Caki2 (cell line): ENCODE measurements at regions not wholly inside any gene's neighbourhood (a gene's known extent, or its start where the extent isn't known, plus 50 kb on each side); places are given as distances from the start of the nearest gene placed in this dataset.
"Not testable (repeated sequence)": the region's sequence is repeated elsewhere in the genome, so short reads cannot be mapped to it uniquely, and the experiment has no call there.

Experiments
- DNase-seq: peaks from one replicate; pipeline ENCODE4 v3.0.0-alpha.2; 2015; ENCODE audit warnings: low read depth
- in situ Hi-C: cut with HindIII; loops from 2 replicates; pipeline ENCODE4 v1.10.0; 2016; ENCODE audit warnings: low sequenced_read_pairs, low pct_unique_long_range_greater_than_20kb, mixed read lengths

DNA sequence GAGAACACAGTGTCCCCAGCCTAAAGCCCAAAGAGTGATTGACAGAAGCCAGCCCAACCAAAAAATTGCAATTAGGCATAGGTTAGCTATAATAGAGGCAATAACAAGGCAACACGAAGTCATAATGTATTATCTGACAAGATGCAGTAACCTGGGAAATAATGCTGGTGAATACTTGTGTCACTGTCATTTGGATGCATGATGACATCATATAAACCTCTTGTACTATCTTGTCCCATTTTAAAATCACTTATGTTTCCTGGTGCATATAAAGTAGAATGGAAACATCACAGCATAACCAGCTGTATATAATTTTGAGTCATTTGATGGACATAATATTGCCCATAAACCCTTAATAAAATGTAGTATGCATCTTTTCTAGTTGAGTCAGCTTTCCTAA is 1138.3 kb upstream of the LRRTM3 start:
- in situ Hi-C loops = no loop called here
- no peak for DNase-seq

DNA sequence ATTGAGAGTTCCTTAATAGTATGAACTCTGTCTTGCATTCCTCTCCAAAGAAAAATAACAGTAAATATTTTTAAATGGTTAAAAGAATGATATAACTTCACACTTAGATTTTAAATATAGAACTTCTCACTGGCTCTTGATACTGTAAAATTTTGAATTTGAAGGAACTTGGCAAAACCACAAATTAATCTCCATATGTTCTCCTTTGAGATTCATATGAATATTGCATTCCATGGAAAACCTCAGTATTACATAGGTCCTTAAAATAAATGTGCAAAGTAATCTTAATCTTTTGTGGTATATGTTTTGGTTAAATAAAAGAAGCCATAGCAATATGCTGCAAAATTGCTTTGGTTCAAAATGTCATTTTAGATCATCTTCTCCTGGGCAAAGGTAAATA is 1137.6 kb upstream of the LRRTM3 start:
- in situ Hi-C loops = no loop called here

GRCh38 chr10:65791979-65792378 is 1133.9 kb upstream of the LRRTM3 start:
- in situ Hi-C loops = no loop called here
- DNase-seq = no peak

More for the DNA sequence above, 1137.6 kb upstream of the LRRTM3 start:
- DNase-seq = no peak

- DNase-seq = peak; percentile 18
- in situ Hi-C loops = no loop called here
Observed at GRCh38 chr10:65793738-65794425, 1132.0 kb upstream of the LRRTM3 start.

DNA sequence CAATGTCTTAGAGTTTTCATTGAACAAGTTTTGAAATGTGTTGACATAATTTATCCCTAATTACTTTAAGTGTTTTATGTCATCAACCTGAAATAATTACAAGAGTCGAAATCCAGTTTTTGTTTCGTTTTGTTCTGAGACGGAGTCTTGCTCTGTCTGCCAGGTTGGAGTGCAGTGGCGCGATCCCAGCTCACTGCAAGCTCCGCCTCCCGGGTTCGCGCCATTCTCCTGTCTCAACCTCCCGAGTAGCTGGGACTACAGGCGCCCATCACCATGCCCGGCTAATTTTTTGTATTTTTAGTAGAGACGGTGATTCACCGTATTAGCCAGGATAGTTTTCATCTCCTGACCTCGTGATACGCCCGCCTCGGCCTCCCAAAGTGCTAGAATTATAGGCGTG is 1131.0 kb upstream of the LRRTM3 start:
- DNase-seq, in situ Hi-C loops: not testable (repeated sequence)

DNA sequence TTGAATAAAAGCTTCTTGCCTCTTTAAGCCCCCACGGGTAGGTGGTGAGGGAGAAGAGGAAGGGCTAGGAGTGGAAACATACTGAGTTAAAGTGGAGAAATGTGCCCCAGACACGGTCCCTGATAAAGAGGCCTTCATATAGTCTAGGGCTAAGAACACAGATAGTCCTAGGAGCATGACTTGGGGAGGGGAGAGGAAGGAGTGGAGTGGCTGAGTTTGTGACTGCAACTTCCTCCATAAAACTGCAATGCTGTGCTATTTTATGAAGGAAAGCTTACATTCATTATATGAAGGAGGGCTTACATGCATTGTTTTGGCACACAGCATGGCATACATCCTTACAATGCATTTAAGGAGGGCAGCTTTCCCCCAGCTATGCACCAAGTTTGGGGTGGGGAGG is 1129.4 kb upstream of the LRRTM3 start:
- DNase-seq = no peak
- in situ Hi-C loops = no loop called here

- DNase-seq = no peak
- in situ Hi-C loops = no loop called here
Observed at GRCh38 chr10:65798133-65798532, 1127.7 kb upstream of the LRRTM3 start.

DNA sequence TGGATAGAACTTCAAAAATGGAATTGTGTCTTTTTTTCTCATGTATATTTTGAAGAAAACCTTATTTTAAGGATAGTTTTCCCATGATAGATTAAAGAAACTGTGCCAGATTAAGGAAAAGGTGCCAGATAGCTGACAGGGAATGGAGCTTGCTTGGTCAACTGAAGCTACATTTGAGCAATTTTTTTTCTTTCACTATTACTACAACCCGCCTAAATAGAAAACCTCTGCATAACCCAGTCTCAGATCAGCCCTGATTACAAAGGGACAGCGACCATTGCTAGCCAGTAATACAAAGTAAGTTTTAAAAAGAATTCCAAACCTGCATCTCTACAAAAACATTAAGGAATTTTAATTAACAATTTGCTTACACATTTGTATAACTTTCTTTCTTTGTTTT is 1123.4 kb upstream of the LRRTM3 start:
- in situ Hi-C loops = no loop called here
- no peak for DNase-seq

GRCh38 chr10:65805511-65805910 is 1120.3 kb upstream of the LRRTM3 start:
- in situ Hi-C loops = no loop called here
- DNase-seq = no peak

DNA sequence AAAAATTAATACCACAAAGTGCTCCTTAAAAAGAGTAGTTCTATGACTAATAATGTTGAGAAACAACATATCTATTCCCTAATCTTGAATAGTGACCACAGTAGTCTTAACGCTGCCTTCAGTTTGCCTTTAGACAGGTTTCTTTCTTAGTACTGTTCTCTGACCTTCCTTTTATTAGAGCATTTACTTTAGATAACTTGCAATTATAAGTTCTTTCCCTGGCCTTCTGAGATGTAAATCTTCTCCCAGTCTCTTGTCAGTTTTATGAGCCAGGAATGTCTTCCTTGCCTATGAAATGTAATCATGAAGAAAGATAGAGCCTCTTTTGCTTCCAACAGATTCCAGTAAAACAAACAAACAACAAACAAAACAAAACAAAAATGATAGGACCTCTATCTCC is 1119.8 kb upstream of the LRRTM3 start:
- no peak for DNase-seq
- in situ Hi-C loops = no loop called here

DNA sequence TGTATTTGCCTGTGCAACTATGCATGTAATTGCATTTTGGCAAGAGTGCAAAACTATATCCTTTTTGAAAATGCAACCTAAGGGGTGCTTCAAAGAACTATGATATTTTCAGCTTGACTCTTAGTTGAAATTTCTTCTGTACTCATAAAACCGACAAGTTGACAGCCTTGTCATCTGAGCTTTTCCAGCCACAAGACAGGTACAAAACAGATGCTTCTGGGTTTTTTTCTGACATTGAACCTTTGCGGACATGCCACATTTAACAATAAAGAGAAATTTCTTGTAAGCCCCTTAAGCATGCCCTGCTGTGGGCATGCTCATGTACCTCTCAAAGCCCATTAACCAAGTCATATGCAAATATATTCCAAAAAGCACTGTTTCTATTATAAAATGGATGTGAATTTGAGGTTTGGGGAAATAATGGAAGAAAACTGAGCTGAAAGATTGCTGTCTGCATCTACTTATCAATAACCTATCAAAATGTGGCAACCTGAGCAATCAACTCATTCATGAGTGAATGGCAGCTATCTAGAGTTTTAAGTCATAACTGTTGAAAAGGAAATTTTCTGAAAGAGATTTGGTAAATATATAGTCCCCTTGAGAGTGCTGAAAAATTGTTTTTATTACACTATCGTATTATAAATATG is 1117.0 kb upstream of the LRRTM3 start:
- no peak for DNase-seq
- in situ Hi-C loops = no loop called here

DNA sequence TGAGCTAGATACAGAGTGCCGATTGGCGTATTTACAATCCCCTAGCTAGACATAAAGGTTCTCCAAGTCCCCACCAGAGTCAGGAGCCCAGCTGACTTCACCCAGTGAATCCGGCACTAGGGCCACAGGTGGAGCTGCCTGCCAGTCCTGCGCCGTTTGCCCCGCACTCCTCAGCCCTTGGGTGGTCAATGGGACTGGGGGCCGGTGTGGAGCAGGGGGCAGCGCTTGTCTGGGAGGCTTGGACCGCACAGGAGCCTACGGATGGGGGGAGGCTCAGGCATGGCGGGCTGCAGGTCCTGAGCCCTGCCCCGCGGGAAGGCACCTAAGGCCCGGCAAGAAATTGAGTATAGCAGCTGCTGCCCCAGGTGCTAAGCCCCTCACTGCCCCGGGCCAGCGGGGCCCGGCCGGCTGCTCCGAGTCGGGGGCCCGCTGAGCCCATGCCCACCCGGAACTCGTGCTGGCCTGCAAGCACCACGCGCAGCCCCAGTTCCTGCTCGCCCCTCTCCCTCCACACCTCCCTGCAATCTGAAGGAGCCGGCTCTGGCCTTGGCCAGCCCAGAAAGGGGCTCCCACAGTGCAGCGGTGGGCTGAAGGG is 1113.8 kb upstream of the LRRTM3 start:
- in situ Hi-C loops = no loop called here
- DNase-seq = no peak

DNA sequence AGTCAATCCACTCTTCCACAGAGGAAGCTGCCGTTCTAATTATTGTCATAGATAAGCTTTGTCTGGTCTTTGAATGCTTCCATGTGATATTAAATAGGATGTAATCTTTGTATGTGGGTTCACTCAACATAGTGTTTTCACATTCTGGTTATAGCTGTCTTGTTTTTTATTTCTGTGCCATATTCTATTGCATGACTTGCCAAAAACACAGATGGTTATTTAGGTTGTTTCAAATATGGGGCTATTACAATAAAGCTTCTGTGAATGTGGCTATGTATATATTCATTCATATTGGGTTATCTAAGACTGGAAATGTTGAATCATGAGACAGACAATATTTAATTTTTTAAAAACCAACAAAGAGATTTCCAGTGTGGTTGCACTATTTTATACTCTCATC is 1109.3 kb upstream of the LRRTM3 start:
- DNase-seq = no peak
- in situ Hi-C loops = no loop called here

DNA sequence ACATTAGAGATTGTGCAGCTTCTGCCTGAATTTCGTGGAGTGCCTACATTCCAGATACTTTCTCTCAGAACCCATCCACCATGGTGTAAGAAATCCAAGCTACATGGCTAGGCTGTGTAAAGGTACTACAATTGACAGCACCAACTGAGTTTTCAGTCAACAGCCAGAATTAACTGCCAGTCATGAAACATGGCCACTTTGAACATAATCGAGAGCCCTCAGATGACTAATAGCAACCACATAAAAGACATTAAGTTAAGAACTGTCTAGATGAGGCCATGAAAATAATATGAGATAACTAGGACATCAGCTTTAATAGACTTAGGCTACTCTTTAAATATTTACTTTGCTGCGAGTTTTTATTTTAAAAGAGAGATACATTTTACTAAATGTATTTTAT is 1106.8 kb upstream of the LRRTM3 start:
- DNase-seq = no peak
- in situ Hi-C loops = no loop called here

DNA sequence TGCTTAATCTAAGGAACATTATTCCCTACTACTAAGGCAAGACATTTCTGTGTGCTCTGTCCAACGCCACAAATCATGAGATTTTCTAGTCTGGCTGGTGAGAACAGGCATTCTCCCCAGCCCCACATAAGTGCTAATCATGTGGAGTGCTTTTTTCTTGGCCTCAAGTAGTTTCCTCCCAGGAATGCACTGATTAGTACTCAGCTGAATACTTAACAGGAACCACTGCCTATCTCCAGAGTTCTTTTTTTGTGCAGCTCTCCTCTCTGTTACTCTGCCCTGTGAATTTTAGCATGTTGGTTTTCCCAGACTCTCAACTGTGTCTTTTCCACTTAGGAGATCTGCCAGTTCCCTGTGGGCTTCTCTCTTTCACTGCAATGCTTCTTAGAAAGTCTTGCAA is 1098.5 kb upstream of the LRRTM3 start:
- in situ Hi-C loops = no loop called here
- DNase-seq = no peak

DNA sequence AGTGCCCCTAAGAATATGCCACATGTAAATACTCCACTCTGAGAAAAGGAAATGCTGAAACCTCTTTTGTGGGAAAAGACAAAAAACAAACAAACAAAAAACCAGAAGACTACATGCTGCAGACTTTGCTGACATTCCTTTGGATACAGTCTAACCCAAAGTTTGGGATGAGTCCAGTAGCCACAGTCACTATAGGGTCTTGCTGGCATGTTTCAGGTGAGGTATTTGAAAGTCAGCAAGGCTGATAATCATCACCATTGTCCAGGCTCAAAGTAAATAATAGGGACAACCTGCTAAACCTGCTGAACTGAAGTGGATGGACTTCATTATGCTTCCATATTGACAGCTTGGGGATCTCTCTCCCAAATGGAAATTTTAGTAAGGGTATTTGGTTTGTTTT is 1087.0 kb upstream of the LRRTM3 start:
- DNase-seq = no peak
- in situ Hi-C loops = no loop called here

DNA sequence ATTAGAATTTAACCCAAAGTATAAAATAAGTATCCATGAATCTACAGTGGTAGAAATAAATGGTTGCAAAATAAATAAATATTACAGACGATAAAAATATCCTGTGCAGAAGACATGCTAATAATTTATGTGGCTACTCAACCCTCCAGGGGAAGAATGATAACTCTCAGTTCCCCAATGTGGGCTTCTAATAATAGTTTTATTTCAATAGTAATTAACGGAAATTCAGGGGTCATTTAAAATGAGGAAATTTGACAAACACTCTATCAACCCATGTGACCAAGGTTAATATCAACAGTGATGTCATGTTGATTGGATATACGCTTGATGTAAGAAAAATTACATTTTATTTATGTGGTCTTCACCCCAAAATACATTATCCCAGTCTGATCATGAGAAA is 1082.6 kb upstream of the LRRTM3 start:
- in situ Hi-C loops = no loop called here
- DNase-seq = no peak

DNA sequence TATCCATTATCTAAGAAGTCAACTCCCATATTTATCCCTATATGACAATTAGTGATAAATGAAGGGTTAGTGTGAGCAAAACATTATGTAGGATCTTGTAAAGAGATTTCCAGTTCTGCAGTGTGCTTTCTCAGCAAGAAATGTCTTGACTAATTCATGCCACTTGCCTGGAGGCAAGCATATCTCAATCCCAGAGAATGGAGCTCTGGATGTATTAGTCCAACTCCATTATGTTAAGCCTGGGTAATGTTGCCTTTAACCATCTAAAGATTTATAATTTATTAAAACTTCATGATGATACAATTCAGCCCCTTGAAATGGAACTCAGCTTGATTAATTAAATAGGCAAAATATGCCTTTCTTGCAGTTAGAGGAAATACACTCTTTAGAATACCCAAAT is 1079.9 kb upstream of the LRRTM3 start:
- DNase-seq = no peak
- in situ Hi-C loops = no loop called here

- DNase-seq = no peak
- in situ Hi-C loops = no loop called here
Observed at GRCh38 chr10:65846541-65846940, 1079.3 kb upstream of the LRRTM3 start.

GRCh38 chr10:65846949-65847348 is 1078.9 kb upstream of the LRRTM3 start:
- no peak for DNase-seq
- in situ Hi-C loops = no loop called here
